ENCODE measurements at regions not wholly inside any gene's neighbourhood (a gene's known extent, or its start where the extent isn't known, plus 50 kb on each side); places are given as distances from the start of the nearest gene placed in this dataset.

- no peak for DNase-seq
These were observed 755.0 kb downstream of the TBL1XR1 start for GRCh38 chr3:176442326-176442725.

- no peak for DNase-seq
These were observed 757.6 kb downstream of the TBL1XR1 start for GRCh38 chr3:176439729-176440128.

- DNase-seq = no peak
These were observed 765.3 kb downstream of the TBL1XR1 start for GRCh38 chr3:176431991-176432390.

GRCh38 chr3:176431038-176431418, 766.3 kb downstream of the TBL1XR1 start:
- no peak for DNase-seq

GRCh38 chr3:176430244-176431037, 766.8 kb downstream of the TBL1XR1 start:
- DNase-seq = peak in 12 of 56 donors; percentile 1 to 59 (median 4)

GRCh38 chr3:176428552-176428951, 768.7 kb downstream of the TBL1XR1 start:
- DNase-seq = no peak

GRCh38 chr3:176426371-176426770, 770.9 kb downstream of the TBL1XR1 start:
- no peak for DNase-seq

GRCh38 chr3:176416870-176417269, 780.4 kb downstream of the TBL1XR1 start:
- no peak for DNase-seq

- DNase-seq = no peak
These were observed 781.5 kb downstream of the TBL1XR1 start for GRCh38 chr3:176415661-176416295.

- DNase-seq = no peak
These were observed 784.5 kb downstream of the TBL1XR1 start for GRCh38 chr3:176412771-176413170.

GRCh38 chr3:176403531-176403930, 793.8 kb downstream of the TBL1XR1 start:
- no peak for DNase-seq

GRCh38 chr3:176401211-176401610, 796.1 kb downstream of the TBL1XR1 start:
- no peak for DNase-seq

- no peak for DNase-seq
These were observed 798.1 kb downstream of the TBL1XR1 start for GRCh38 chr3:176399193-176399592.

- DNase-seq = no peak
These were observed 802.0 kb downstream of the TBL1XR1 start for GRCh38 chr3:176395240-176395639.

- no peak for DNase-seq
These were observed 818.5 kb downstream of the TBL1XR1 start for GRCh38 chr3:176378789-176379188.

- DNase-seq = no peak
These were observed 820.8 kb downstream of the TBL1XR1 start for GRCh38 chr3:176376531-176376930.

- no peak for DNase-seq
These were observed 821.8 kb downstream of the TBL1XR1 start for GRCh38 chr3:176375519-176375918.

GRCh38 chr3:176362191-176362731, 835.0 kb downstream of the TBL1XR1 start:
- DNase-seq = no peak

GRCh38 chr3:176359211-176359610, 838.1 kb downstream of the TBL1XR1 start:
- no peak for DNase-seq

- no peak for DNase-seq
These were observed 839.4 kb downstream of the TBL1XR1 start for GRCh38 chr3:176357891-176358290.

- no peak for DNase-seq
These were observed 842.4 kb downstream of the TBL1XR1 start for GRCh38 chr3:176354843-176355242.

GRCh38 chr3:176352716-176353334, 844.5 kb downstream of the TBL1XR1 start:
- DNase-seq = no peak
